H1 (cell line): ENCODE measurements at regions not wholly inside any gene's neighbourhood (a gene's known extent, or its start where the extent isn't known, plus 50 kb on each side); places are given as distances from the start of the nearest gene placed in this dataset.

Source experiments
- CTCF ChIA-PET: fragments of 300-600 bp; sonication (Branson Sonifier 250); formaldehyde crosslinking; loops from one replicate; lab custom pipeline; 2021; ENCODE audit not compliant: partially characterized antibody; lab: Charles Lee
- POLR2A ChIA-PET: fragments of 300-600 bp; sonication (Branson Sonifier 250); formaldehyde crosslinking; loops from one replicate; lab custom pipeline; 2021; ENCODE audit warnings: inconsistent platforms; ENCODE audit not compliant: partially characterized antibody; lab: Charles Lee
- DNase-seq, 2 experiments: peaks; one replicate each; pipeline versions ENCODE4 v3.0.0 to v3.0.0-alpha.2; 2010 to 2022; ENCODE audit warnings: low spot score in 2 of 2, low read depth in 1 of 2, mixed read lengths in 1 of 2
- FAIRE-seq: peaks from 2 replicates; lab custom pipeline; 2011; peaks lifted over from hg19 to GRCh38; lab: Jason Lieb, UNC
- H2AFZ ChIP-seq: 2 replicates; pipeline ENCODE4 v1.8.1; 2012; ENCODE audit warnings: low read length, inconsistent platforms
- H2AK5ac ChIP-seq: 2 replicates; pipeline ENCODE4 v1.6.1; 2013; ENCODE audit warnings: low read depth, low read length
- H2BK120ac ChIP-seq: replicated peaks from 2 replicates; pipeline ENCODE3; 2013; ENCODE audit warnings: low read depth, low read length, inconsistent platforms
- H2BK12ac ChIP-seq: 2 replicates; pipeline ENCODE4 v1.6.1; 2013; ENCODE audit warnings: low read depth, low read length
- H2BK15ac ChIP-seq: 2 replicates; pipeline ENCODE4 v1.6.1; 2013; ENCODE audit warnings: low read length
- H2BK20ac ChIP-seq: 2 replicates; pipeline ENCODE4 v1.6.1; 2013; ENCODE audit warnings: low read length
- H2BK5ac ChIP-seq: 2 replicates; pipeline ENCODE4 v1.6.1; 2013; ENCODE audit warnings: low read depth, low read length
- H3K14ac ChIP-seq: 2 replicates; pipeline ENCODE4 v1.6.1; 2013; ENCODE audit warnings: inconsistent platforms; ENCODE audit not compliant: insufficient read length
- H3K18ac ChIP-seq: 2 replicates; pipeline ENCODE4 v1.6.1; 2013; ENCODE audit warnings: low read length; ENCODE audit errors: extremely low read depth
- H3K23ac ChIP-seq: 2 replicates; pipeline ENCODE4 v1.6.1; 2013; ENCODE audit warnings: inconsistent platforms; ENCODE audit not compliant: insufficient read length
- H3K23me2 ChIP-seq: 2 replicates; pipeline ENCODE4 v1.6.1; 2013; ENCODE audit warnings: low read depth, low read length
- H3K27ac ChIP-seq: 2 replicates; pipeline ENCODE4 v1.6.1; 2011; ENCODE audit warnings: low read depth, low read length, inconsistent platforms
- H3K27me3 ChIP-seq, 4 experiments: replicated peaks in 1 of 4; 1 replicate in 1 of 4; 2 replicates in 3 of 4; pipeline versions ENCODE4 v1.6.1 to v1.8.1; 2011 to 2013; ENCODE audit warnings: low read length in 3 of 4, mild to moderate bottlenecking in 3 of 4, inconsistent platforms in 2 of 4, mixed read lengths in 2 of 4, moderate library complexity in 1 of 4; ENCODE audit not compliant: control insufficient read depth in 3 of 4, insufficient read depth in 3 of 4; ENCODE audit errors: extremely low read depth in 1 of 4
- H3K36me3 ChIP-seq, 4 experiments: 2 replicates each; pipeline versions ENCODE4 v1.6.1 to v1.8.1; 2011 to 2013; ENCODE audit warnings: mild to moderate bottlenecking in 4 of 4, low read length in 3 of 4, moderate library complexity in 2 of 4, control low read depth in 1 of 4, inconsistent platforms in 1 of 4; ENCODE audit not compliant: insufficient read depth in 4 of 4, control insufficient read depth in 2 of 4
- H3K4ac ChIP-seq: replicated peaks from 2 replicates; pipeline ENCODE3; 2013; ENCODE audit warnings: low read length, low read depth, mixed read lengths, inconsistent platforms; ENCODE audit not compliant: insufficient read length
- H3K4me1 ChIP-seq, 4 experiments: replicated peaks in 1 of 4; 1 replicate in 1 of 4; 2 replicates in 3 of 4; pipeline versions ENCODE4 v1.6.1 to v1.8.1; 2011 to 2013; ENCODE audit warnings: low read length in 3 of 4, inconsistent platforms in 2 of 4, mixed read lengths in 1 of 4; ENCODE audit not compliant: insufficient read depth in 4 of 4, control insufficient read depth in 3 of 4
- H3K4me2 ChIP-seq, 2 experiments: 2 replicates each; pipeline versions ENCODE4 v1.6.1 to v1.8.1; 2011 to 2013; ENCODE audit warnings: low read depth in 2 of 2, low read length in 2 of 2, control low read depth in 1 of 2, inconsistent platforms in 1 of 2, mild to moderate bottlenecking in 1 of 2; ENCODE audit not compliant: insufficient read depth in 1 of 2
- H3K4me3 ChIP-seq, 4 experiments: fragments of 200-600, 300-600 bp in 1 of 4; sonication (generic), shearing (Covaris generic), sonication (Bioruptor Twin) in 1 of 4; 2 replicates each; pipeline versions ENCODE4 v1.5.1 to v1.8.1; 2011 to 2016; ENCODE audit warnings: low read length in 4 of 4, low read depth in 3 of 4, control low read depth in 2 of 4, inconsistent platforms in 2 of 4, mild to moderate bottlenecking in 2 of 4, mixed read lengths in 1 of 4, moderate library complexity in 1 of 4; ENCODE audit not compliant: insufficient read depth in 2 of 4; ENCODE audit errors: extremely low read depth in 1 of 4
- H3K56ac ChIP-seq: replicated peaks from 2 replicates; pipeline ENCODE3; 2013; ENCODE audit warnings: low read depth, mild to moderate bottlenecking, mixed read lengths, low read length, inconsistent platforms; ENCODE audit not compliant: insufficient read length
- H3K79me1 ChIP-seq: 2 replicates; pipeline ENCODE4 v1.6.1; 2013; ENCODE audit warnings: low read depth, low read length, control low read depth
- H3K79me2 ChIP-seq, 2 experiments: 2 replicates each; pipeline versions ENCODE4 v1.6.1 to v1.8.1; 2012 to 2013; ENCODE audit warnings: low read length in 2 of 2, mild to moderate bottlenecking in 2 of 2, inconsistent platforms in 1 of 2; ENCODE audit not compliant: insufficient read depth in 2 of 2, control insufficient read depth in 1 of 2
- H3K9ac ChIP-seq, 4 experiments: replicated peaks in 1 of 4; 1 replicate in 1 of 4; 2 replicates in 3 of 4; pipeline versions ENCODE4 v1.6.1 to v1.8.1; 2011 to 2013; ENCODE audit warnings: low read depth in 3 of 4, low read length in 3 of 4, control low read depth in 2 of 4, mild to moderate bottlenecking in 2 of 4, moderate library complexity in 2 of 4, inconsistent platforms in 1 of 4; ENCODE audit errors: extremely low read depth in 1 of 4
- H3K9me3 ChIP-seq, 2 experiments: 2 replicates each; pipeline versions ENCODE4 v1.6.1 to v1.8.1; 2012 to 2013; ENCODE audit warnings: mild to moderate bottlenecking in 2 of 2, moderate library complexity in 2 of 2, control low read depth in 1 of 2, inconsistent platforms in 1 of 2, low read depth in 1 of 2, low read length in 1 of 2, mixed read lengths in 1 of 2; ENCODE audit not compliant: insufficient read depth in 2 of 2
- H4K20me1 ChIP-seq, 2 experiments: replicated peaks in 1 of 2; 2 replicates each; pipeline versions ENCODE3 to v1.8.1; 2011 to 2013; ENCODE audit warnings: inconsistent platforms in 2 of 2, low read length in 2 of 2, mild to moderate bottlenecking in 1 of 2; ENCODE audit not compliant: insufficient read depth in 2 of 2, control insufficient read depth in 1 of 2
- H4K5ac ChIP-seq: 2 replicates; pipeline ENCODE4 v1.6.1; 2013; ENCODE audit warnings: low read length, low read depth, mixed read lengths, inconsistent platforms; ENCODE audit not compliant: insufficient read length
- H4K8ac ChIP-seq: 2 replicates; pipeline ENCODE4 v1.8.0; 2013; ENCODE audit warnings: mild to moderate bottlenecking, moderate library complexity, low read length, inconsistent platforms; ENCODE audit not compliant: insufficient read depth; ENCODE audit errors: extremely low read depth
- H4K91ac ChIP-seq: replicated peaks from 2 replicates; pipeline ENCODE3; 2013; ENCODE audit warnings: low read length, mixed read lengths, inconsistent platforms; ENCODE audit not compliant: insufficient read length
- EP300 ChIP-seq, 2 experiments: IDR thresholded peaks; 1 replicate in 1 of 2; 2 replicates in 1 of 2; pipeline ENCODE4 v1.6.1; 2011 to 2012; ENCODE audit warnings: low read depth in 2 of 2, low read length in 2 of 2, mild to moderate bottlenecking in 2 of 2, borderline replicate concordance in 1 of 2, inconsistent platforms in 1 of 2, moderate library complexity in 1 of 2
- FOSL1 ChIP-seq: IDR thresholded peaks from 2 replicates; pipeline ENCODE4 v1.6.1; 2011; ENCODE audit warnings: mild to moderate bottlenecking, low read depth, low read length, moderate library complexity; ENCODE audit not compliant: insufficient read depth
- HDAC6 ChIP-seq: IDR thresholded peaks from one replicate; pipeline ENCODE4 v1.7.1; 2012; ENCODE audit warnings: low read depth, mild to moderate bottlenecking, inconsistent platforms, low read length, moderate library complexity
- JUND ChIP-seq: IDR thresholded peaks from 2 replicates; pipeline ENCODE4 v1.6.1; 2011; ENCODE audit warnings: mild to moderate bottlenecking, improper control_type of control experiment, low read length
- KDM5A ChIP-seq: fragments of 200-600 bp; IDR thresholded peaks from 2 replicates; pipeline ENCODE4 v1.7.1; 2012; ENCODE audit warnings: mild to moderate bottlenecking, low read length, inconsistent platforms, mixed read lengths
- PHF8 ChIP-seq: fragments of 200-600 bp; sonication (generic); conservative IDR thresholded peaks from 2 replicates; pipeline ENCODE4 v1.7.1; 2012; ENCODE audit warnings: low read depth, mild to moderate bottlenecking, inconsistent platforms, low read length, moderate library complexity
- SP2 ChIP-seq: IDR thresholded peaks from 2 replicates; pipeline ENCODE4 v1.6.1; 2012; ENCODE audit warnings: mild to moderate bottlenecking, low read length, inconsistent platforms
- SP4 ChIP-seq: IDR thresholded peaks from 2 replicates; pipeline ENCODE4 v1.6.1; 2012; ENCODE audit warnings: low read length, inconsistent platforms
- SRF ChIP-seq: IDR thresholded peaks from 2 replicates; pipeline ENCODE4 v1.6.1; 2011; ENCODE audit warnings: mild to moderate bottlenecking, low read depth, low read length, moderate library complexity
- WGBS, 2 experiments: shearing (Covaris generic) in 1 of 2; methylation state at CpG; one replicate each; pipeline versions ENCODE4 v1.1.6 to v1.1.7; 2013 to 2015; ENCODE audit warnings: low lambda C conversion rate in 2 of 2, mixed read lengths in 2 of 2, inconsistent platforms in 1 of 2, low coverage in 1 of 2, missing lambda C conversion rate in 1 of 2; ENCODE audit not compliant: insufficient replicate concordance in 2 of 2, insufficient coverage in 1 of 2, insufficient read length in 1 of 2; ENCODE audit errors: extremely low coverage in 1 of 2, missing lambda C conversion rate in 1 of 2; 5-methylcytosine and 5-hydroxymethylcytosine counted together

DNA sequence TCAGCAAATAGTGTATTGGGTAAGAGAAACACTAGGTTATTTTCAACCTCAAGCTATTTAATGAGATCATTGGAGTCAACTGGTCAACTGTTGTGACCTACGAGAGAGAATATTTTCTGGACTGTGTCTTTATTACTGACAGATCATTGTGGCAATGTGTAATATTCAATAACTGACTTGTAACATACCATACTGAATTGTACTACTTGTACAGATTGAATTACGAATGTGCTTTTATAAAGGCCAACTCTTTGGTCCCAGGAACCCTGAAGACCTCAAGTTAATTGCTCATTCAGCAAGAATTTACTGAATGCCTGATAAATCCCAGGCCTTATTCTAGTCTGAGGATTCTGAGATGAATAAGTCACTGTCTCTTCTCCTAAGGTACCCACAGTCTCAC, 56.1 kb upstream of the CAMK1G start:
- no peaks in the 10 kb centered on the region for H3K36me3 ChIP-seq
- H4K20me1 ChIP-seq: peaks cover 0 to 4% of the 10 kb centered on the region in 2 experiments
- no peaks in the 10 kb centered on the region for H3K4me1 ChIP-seq
- no peak overlapping the region for H3K9ac ChIP-seq
- no peaks in the 10 kb centered on the region; a peak in 1 of 7 replicates for H3K27me3 ChIP-seq
- FAIRE-seq (no peak), DNase-seq (no peak)
- H2AK5ac ChIP-seq: no peak overlapping the region
- H3K79me2 ChIP-seq: no peaks in the 10 kb centered on the region
- POLR2A ChIA-PET: no interaction called here
- H4K91ac ChIP-seq: no peak overlapping the region
- peaks cover 4% of the 10 kb centered on the region for H3K23me2 ChIP-seq
- no peak overlapping the region for H2BK120ac ChIP-seq
- H3K14ac ChIP-seq: no peak overlapping the region
- no peak overlapping the region for H3K18ac ChIP-seq
- no peak overlapping the region for H4K5ac ChIP-seq
- no peak overlapping the region for H2BK12ac ChIP-seq
- H3K79me1 ChIP-seq: no peaks in the 10 kb centered on the region
- H3K56ac ChIP-seq: no peak overlapping the region
- no peak overlapping the region for H3K27ac ChIP-seq
- H3K4me2 ChIP-seq: no peak overlapping the region
- H2AFZ ChIP-seq: no peak overlapping the region
- no peak overlapping the region for H3K23ac ChIP-seq
- H3K4me3 ChIP-seq: no peak overlapping the region
- TF ChIP-seq KDM5A (no peak), HDAC6 (no peak), SP4 (no peak), EP300 (IDR thresholded peaks at IDR 0.05; ENCODE audit: borderline replicate concordance in 1 of 2, low read depth in 2 of 2, low read length in 2 of 2) (no peak), FOSL1 (no peak), JUND (no peak), SRF (no peak), SP2 (no peak), PHF8 (no peak)
- no peak overlapping the region for H4K8ac ChIP-seq
- H3K4ac ChIP-seq: no peak overlapping the region
- no peak overlapping the region for H2BK5ac ChIP-seq
- no peak overlapping the region for H2BK15ac ChIP-seq
- no peaks in the 10 kb centered on the region for H3K9me3 ChIP-seq
- WGBS, 2 experiments: 92% methylated on average over 2 of the region's 2 CpGs; no CpG with 5 or more reads in 1 of the 2 experiments
- H2BK20ac ChIP-seq: no peak overlapping the region
- CTCF ChIA-PET: interaction anchor here (0.7 to 2.0 kb wide), 5 partner anchors 22 to 1017 kb away, joined by 3 to 5 read pairs (median 3); no protein-coding TSS in a partner anchor
